ENCODE measurements at regions not wholly inside any gene's neighbourhood (a gene's known extent, or its start where the extent isn't known, plus 50 kb on each side); places are given as distances from the start of the nearest gene placed in this dataset.

DNA sequence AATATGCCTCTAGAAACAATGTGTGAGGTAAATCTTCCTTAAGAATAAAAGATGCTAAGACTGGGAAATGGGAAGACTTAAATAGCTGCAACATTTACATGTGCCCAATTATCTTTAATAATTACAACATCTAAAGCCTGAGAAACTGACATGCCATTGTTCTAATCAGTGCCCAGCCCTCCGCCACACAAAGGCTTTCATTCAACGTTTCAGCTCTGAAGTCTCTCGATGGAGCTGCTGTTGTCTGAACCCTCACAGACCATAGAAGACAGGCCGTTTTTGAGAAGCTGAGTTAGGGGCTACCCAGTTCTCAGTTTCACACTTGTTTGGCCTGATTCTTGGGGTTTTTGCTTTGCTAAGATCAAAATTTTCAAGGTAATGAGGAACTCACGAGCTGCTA lies 315.4 kb upstream of the CHST9 start:
- Histone ChIP-seq H3K79me2 (no peaks in the 10 kb centered on the region), H3K4me3 (ENCODE audit: low read depth, low read length) (no peak overlapping the region), H3K27ac (no peak overlapping the region), H3K27me3 (ENCODE audit: control insufficient read depth, insufficient read depth, low read length) (no peaks in the 10 kb centered on the region), H3K9me3 (ENCODE audit: control insufficient read depth, low read length) (no peaks in the 10 kb centered on the region), H3K4me2 (ENCODE audit: low read length) (no peak overlapping the region), H2AFZ (no peak overlapping the region), H3K36me3 (ENCODE audit: control insufficient read depth, insufficient read depth, low read length) (no peaks in the 10 kb centered on the region), H3K9ac (no peak overlapping the region), H3K4me1 (no peaks in the 10 kb centered on the region)
- TF ChIP-seq, protein P1, sequence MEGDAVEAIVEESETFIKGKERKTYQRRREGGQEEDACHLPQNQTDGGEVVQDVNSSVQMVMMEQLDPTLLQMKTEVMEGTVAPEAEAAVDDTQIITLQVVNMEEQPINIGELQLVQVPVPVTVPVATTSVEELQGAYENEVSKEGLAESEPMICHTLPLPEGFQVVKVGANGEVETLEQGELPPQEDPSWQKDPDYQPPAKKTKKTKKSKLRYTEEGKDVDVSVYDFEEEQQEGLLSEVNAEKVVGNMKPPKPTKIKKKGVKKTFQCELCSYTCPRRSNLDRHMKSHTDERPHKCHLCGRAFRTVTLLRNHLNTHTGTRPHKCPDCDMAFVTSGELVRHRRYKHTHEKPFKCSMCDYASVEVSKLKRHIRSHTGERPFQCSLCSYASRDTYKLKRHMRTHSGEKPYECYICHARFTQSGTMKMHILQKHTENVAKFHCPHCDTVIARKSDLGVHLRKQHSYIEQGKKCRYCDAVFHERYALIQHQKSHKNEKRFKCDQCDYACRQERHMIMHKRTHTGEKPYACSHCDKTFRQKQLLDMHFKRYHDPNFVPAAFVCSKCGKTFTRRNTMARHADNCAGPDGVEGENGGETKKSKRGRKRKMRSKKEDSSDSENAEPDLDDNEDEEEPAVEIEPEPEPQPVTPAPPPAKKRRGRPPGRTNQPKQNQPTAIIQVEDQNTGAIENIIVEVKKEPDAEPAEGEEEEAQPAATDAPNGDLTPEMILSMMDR (IDR thresholded peaks at IDR 0.05), result no peak

DNA sequence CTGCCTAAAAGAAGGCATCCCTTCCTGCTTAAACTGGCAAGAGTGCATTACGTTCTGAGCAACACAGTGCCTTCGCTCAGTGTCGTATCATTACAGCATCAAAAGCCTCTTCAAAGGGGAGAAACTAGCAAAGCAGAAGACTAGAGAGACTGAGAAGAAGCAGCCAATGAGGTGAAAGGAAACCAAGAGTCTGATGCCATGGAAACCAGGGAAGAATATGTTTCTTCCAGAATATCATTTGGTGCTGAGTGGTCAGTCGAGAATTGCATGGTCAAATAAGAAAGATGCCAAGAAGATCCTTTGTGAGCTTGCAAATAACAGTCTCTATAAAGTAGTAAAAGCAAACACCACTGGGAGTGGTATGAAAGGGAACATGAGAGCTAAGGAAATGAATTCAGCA lies 312.1 kb upstream of the CHST9 start:
- Histone ChIP-seq H3K27me3 (ENCODE audit: control insufficient read depth, insufficient read depth, low read length) (no peaks in the 10 kb centered on the region), H3K4me1 (no peaks in the 10 kb centered on the region), H3K27ac (no peak overlapping the region), H3K9ac (no peak overlapping the region), H3K36me3 (ENCODE audit: control insufficient read depth, insufficient read depth, low read length) (no peaks in the 10 kb centered on the region), H3K79me2 (no peaks in the 10 kb centered on the region), H3K4me2 (ENCODE audit: low read length) (no peak overlapping the region), H2AFZ (no peak overlapping the region), H3K4me3 (ENCODE audit: low read depth, low read length) (no peak overlapping the region), H3K9me3 (ENCODE audit: control insufficient read depth, low read length) (no peaks in the 10 kb centered on the region)
- TF ChIP-seq, protein P1 (IDR thresholded peaks at IDR 0.05), result no peak

DNA sequence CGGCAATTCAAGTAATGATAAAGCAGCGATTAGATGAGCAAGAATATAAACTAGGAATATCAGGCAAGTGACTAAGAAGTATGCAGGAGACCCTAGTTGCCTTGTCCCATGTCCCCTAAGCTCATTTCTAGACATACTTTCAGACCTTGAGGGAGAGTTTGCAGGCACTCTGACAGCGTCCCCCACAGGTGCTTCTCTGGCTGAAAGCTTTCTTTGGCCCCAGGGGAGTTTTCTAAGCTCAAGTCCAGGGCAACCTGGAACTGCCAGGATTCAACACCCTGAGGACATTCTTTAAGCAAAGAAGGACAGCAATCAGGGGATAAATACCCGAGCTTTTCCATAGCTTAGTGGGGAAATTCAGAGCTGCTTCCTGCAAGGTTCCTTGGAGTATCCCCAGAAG lies 308.1 kb upstream of the CHST9 start:
- Histone ChIP-seq H3K27me3 (ENCODE audit: control insufficient read depth, insufficient read depth, low read length) (no peaks in the 10 kb centered on the region), H3K4me1 (no peaks in the 10 kb centered on the region), H3K36me3 (ENCODE audit: control insufficient read depth, insufficient read depth, low read length) (no peaks in the 10 kb centered on the region), H2AFZ (no peak overlapping the region), H3K9ac (no peak overlapping the region), H3K27ac (no peak overlapping the region), H3K4me2 (ENCODE audit: low read length) (no peak overlapping the region), H3K4me3 (ENCODE audit: low read depth, low read length) (no peak overlapping the region), H3K79me2 (no peaks in the 10 kb centered on the region), H3K9me3 (ENCODE audit: control insufficient read depth, low read length) (no peaks in the 10 kb centered on the region)
- TF ChIP-seq, protein P1 (IDR thresholded peaks at IDR 0.05), result no peak

- no peaks in the 10 kb centered on the region for H3K9me3 ChIP-seq (ENCODE audit: control insufficient read depth, low read length)
- no peaks in the 10 kb centered on the region for H3K4me1 ChIP-seq
- no peak overlapping the region for H3K9ac ChIP-seq
- no peak overlapping the region for H3K27ac ChIP-seq
- no peak overlapping the region for H3K4me2 ChIP-seq (ENCODE audit: low read length)
- TF ChIP-seq, protein P1 (IDR thresholded peaks at IDR 0.05), result no peak
- no peaks in the 10 kb centered on the region for H3K36me3 ChIP-seq (ENCODE audit: control insufficient read depth, insufficient read depth, low read length)
- H3K4me3 ChIP-seq (ENCODE audit: low read depth, low read length), result no peak overlapping the region
- H3K79me2 ChIP-seq, result no peaks in the 10 kb centered on the region
- no peak overlapping the region for H2AFZ ChIP-seq
- H3K27me3 ChIP-seq (ENCODE audit: control insufficient read depth, insufficient read depth, low read length), result no peaks in the 10 kb centered on the region
These were observed 306.7 kb upstream of the CHST9 start for GRCh38 chr18:27491772-27492171.

DNA sequence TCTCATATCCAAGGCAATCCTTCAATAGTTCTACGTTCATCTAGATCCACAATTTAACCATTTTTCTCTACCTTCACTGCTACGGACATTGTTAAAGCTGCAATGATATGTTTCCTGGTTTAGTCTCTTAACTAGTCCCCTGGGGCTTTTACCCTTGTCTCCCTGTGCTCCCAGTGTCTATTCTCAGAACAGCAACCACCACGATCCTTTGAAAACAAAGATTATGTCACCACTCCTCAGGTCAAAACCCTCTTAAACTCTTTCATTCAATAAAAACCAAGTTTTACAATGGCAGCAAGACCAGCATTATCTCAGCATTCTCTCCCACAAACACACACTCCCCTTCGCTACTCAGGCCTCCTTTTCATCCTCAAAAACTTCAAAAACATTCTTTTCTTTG lies 298.2 kb upstream of the CHST9 start:
- Histone ChIP-seq H3K9ac (no peak overlapping the region), H3K4me1 (no peaks in the 10 kb centered on the region), H3K27ac (no peak overlapping the region), H3K36me3 (ENCODE audit: control insufficient read depth, insufficient read depth, low read length) (no peaks in the 10 kb centered on the region), H2AFZ (no peak overlapping the region), H3K4me2 (ENCODE audit: low read length) (no peak overlapping the region), H3K4me3 (ENCODE audit: low read depth, low read length) (no peak overlapping the region), H3K27me3 (ENCODE audit: control insufficient read depth, insufficient read depth, low read length) (no peaks in the 10 kb centered on the region), H3K9me3 (ENCODE audit: control insufficient read depth, low read length) (no peaks in the 10 kb centered on the region), H3K79me2 (no peaks in the 10 kb centered on the region)
- TF ChIP-seq, protein P1 (IDR thresholded peaks at IDR 0.05), result no peak

All from parathyroid adenoma (tissue), 2 donors.